Colonic mucosa (tissue), 4 donors: ENCODE measurements at regions not wholly inside any gene's neighbourhood (a gene's known extent, or its start where the extent isn't known, plus 50 kb on each side); places are given as distances from the start of the nearest gene placed in this dataset.

Source experiments
- DNase-seq: peaks from one replicate; pipeline ENCODE4 v3.0.0-alpha.2; 2020
- H3K27ac ChIP-seq: fragments of 200-600 bp; one replicate; pipeline ENCODE4 v1.8.0; 2021
- H3K27me3 ChIP-seq: fragments of 200-600 bp; one replicate; pipeline ENCODE4 v1.8.0; 2021
- H3K36me3 ChIP-seq: fragments of 200-600 bp; one replicate; pipeline ENCODE4 v1.8.0; 2021
- H3K4me1 ChIP-seq: fragments of 200-600 bp; one replicate; pipeline ENCODE4 v1.8.0; 2021; ENCODE audit warnings: mild to moderate bottlenecking
- H3K4me3 ChIP-seq: fragments of 200-600 bp; one replicate; pipeline ENCODE4 v1.8.0; 2021
- H3K9ac ChIP-seq, 2 donors: one replicate each; pipeline ENCODE4 v1.7.0; 2013; ENCODE audit warnings: control low read depth in 2 of 2, low read depth in 2 of 2, low read length in 2 of 2
- H3K9me3 ChIP-seq: fragments of 200-600 bp; one replicate; pipeline ENCODE4 v1.8.0; 2021
- CTCF ChIP-seq: fragments of 200-600 bp; IDR thresholded peaks from one replicate; pipeline ENCODE4 v1.8.0; 2022; ENCODE audit warnings: antibody characterized with exemption, mild to moderate bottlenecking
- intact Hi-C: fragments of 100-400 bp; cut with DNase I; formaldehyde crosslinking; loops from one replicate; pipeline ENCODE4 v1.14.1; 2022
- donor health status: healthy.
- donor health status: DM: no; HTN: no; CAD: no.
- donor health status: DM: no; HTN: no; CAD: no.

GRCh38 chr2:8457699-8458502, 224.0 kb upstream of the ID2 start:
- Histone ChIP-seq H3K27me3 (no peaks in the 10 kb centered on the region), H3K9me3 (no peaks in the 10 kb centered on the region), H3K9ac (peak overlapping the region; percentile 19 to 60), H3K4me1 (peaks cover 5% of the 10 kb centered on the region), H3K36me3 (no peaks in the 10 kb centered on the region), H3K4me3 (peak overlapping the region; percentile 18), H3K27ac (peak overlapping the region; percentile 78)
- DNase-seq, result peak; percentile 89
- intact Hi-C loops, result loop anchor here (10.0 kb wide), 1 partner anchor 227 kb away; the partner anchor contains the start of gene ID2
- TF ChIP-seq CTCF, result no peak

GRCh38 chr2:8458503-8459459, 223.1 kb upstream of the ID2 start:
- no peaks in the 10 kb centered on the region for H3K9me3 ChIP-seq
- H3K27ac ChIP-seq, result peak overlapping the region; percentile 78
- intact Hi-C loops, result loop anchor here (10.0 kb wide), 1 partner anchor 226 kb away; the partner anchor contains the start of gene ID2
- no peaks in the 10 kb centered on the region for H3K27me3 ChIP-seq
- no peak overlapping the region for H3K4me3 ChIP-seq
- peaks cover 5% of the 10 kb centered on the region for H3K4me1 ChIP-seq
- no peaks in the 10 kb centered on the region for H3K36me3 ChIP-seq
- peak overlapping the region in 1 of 2 donors; percentile 60 for H3K9ac ChIP-seq
- no peak for TF ChIP-seq CTCF
- DNase-seq, result no peak

DNA sequence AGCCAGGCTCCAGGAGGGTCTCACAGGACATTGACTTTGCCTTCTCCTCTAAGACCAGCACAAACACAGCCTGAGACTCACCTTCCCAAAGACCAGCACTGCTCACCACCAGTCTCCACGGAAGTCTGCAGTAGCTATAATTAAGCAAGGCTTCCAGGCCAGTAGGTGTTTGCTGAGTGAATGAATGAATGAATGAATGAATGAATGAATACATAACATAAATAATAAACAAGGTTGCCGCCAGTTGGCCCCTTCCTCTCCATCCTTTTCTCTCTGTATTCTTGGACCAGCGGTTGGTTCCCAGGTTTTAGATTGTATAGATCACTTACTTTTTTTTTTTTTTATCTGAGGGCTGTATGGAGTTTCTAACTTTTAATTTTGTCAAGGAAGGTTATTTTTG, 222.4 kb upstream of the ID2 start:
- intact Hi-C loops, result loop anchor here (10.0 kb wide), 1 partner anchor 225 kb away; the partner anchor contains the start of gene ID2
- Histone ChIP-seq H3K9ac (no peak overlapping the region), H3K27me3 (no peaks in the 10 kb centered on the region), H3K9me3 (no peaks in the 10 kb centered on the region), H3K36me3 (no peaks in the 10 kb centered on the region), H3K27ac (no peak overlapping the region), H3K4me3 (no peak overlapping the region), H3K4me1 (peaks cover 5% of the 10 kb centered on the region)
- DNase-seq, result no peak
- TF ChIP-seq CTCF, result no peak

- peaks cover 5% of the 10 kb centered on the region for H3K4me1 ChIP-seq
- intact Hi-C loops, result no loop called here
- H3K9me3 ChIP-seq, result no peaks in the 10 kb centered on the region
- no peaks in the 10 kb centered on the region for H3K36me3 ChIP-seq
- no peak for DNase-seq
- TF ChIP-seq CTCF, result no peak
- no peaks in the 10 kb centered on the region for H3K27me3 ChIP-seq
- no peak overlapping the region for H3K9ac ChIP-seq
- H3K4me3 ChIP-seq, result no peak overlapping the region
- no peak overlapping the region for H3K27ac ChIP-seq
Measured at GRCh38 chr2:8461341-8461740, 220.5 kb upstream of the ID2 start.

DNA sequence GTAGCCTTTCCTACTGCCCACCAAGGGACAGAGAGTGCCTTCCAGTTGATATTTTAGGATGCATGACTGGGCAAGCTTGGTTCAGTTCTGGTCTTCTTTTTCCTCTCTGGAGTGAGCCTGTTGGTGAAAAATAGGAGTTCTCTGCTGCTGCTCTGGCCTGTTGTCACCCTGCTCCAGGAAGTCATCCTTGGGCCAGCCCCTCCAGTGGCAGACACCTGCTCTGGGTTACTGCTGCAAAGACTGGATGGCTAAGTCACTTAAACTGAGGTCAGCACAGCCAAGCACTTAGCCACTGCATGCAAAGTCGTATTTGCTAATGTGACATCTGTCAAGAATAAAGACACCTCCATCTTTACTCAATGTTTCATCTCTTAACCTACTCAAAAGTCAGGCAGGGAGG, 219.6 kb upstream of the ID2 start:
- no peak for TF ChIP-seq CTCF
- H3K27ac ChIP-seq, result no peak overlapping the region
- no peaks in the 10 kb centered on the region for H3K27me3 ChIP-seq
- no peaks in the 10 kb centered on the region for H3K4me1 ChIP-seq
- no peaks in the 10 kb centered on the region for H3K9me3 ChIP-seq
- no peak overlapping the region for H3K9ac ChIP-seq
- DNase-seq, result no peak
- no peaks in the 10 kb centered on the region for H3K36me3 ChIP-seq
- intact Hi-C loops, result no loop called here
- H3K4me3 ChIP-seq, result no peak overlapping the region
